ENCODE measurements at regions not wholly inside any gene's neighbourhood (a gene's known extent, or its start where the extent isn't known, plus 50 kb on each side); places are given as distances from the start of the nearest gene placed in this dataset.

GRCh38 chr2:65514555-65515195, 82.3 kb upstream of the SPRED2 start:
- CTCF ChIA-PET (ENCODE audit: low intra/inter-chr PET ratio, low total read pairs), result no interaction called here
- no peaks in the 10 kb centered on the region for H3K4me1 ChIP-seq (ENCODE audit: insufficient read depth, low read length)
- POLR2A ChIA-PET, result no interaction called here
- no peaks in the 10 kb centered on the region for H3K9me3 ChIP-seq (ENCODE audit: low read length)
- BruUV-seq (replicated peaks), result no TSS peak
- H4K20me1 ChIP-seq (ENCODE audit: insufficient read depth, low read length), result no peaks in the 10 kb centered on the region
- FAIRE-seq (no peak), DNase-seq (ENCODE audit: low spot score) (no peak), ATAC-seq (no peak)
- no peak overlapping the region for H2AFZ ChIP-seq (ENCODE audit: low read length)
- in situ Hi-C loops (cut with HindIII; ENCODE audit: extremely low pct_ligation_motif_present, low pct_unique_long_range_greater_than_20kb) (no loop called here), intact Hi-C loops (cut with micrococcal nuclease; ENCODE audit: unreplicated experiment) (no loop called here)
- H3K79me2 ChIP-seq (ENCODE audit: insufficient read depth, low read length), result no peaks in the 10 kb centered on the region
- no peak overlapping the region for H3K27ac ChIP-seq (ENCODE audit: extremely low read length, insufficient read depth, low read length)
- H3K36me3 ChIP-seq (replicated peaks in 1 of 2; ENCODE audit: control insufficient read depth in 1 of 2, insufficient read depth in 2 of 2, low read length in 2 of 2), result no peaks in the 10 kb centered on the region
- H3K4me3 ChIP-seq (replicated peaks in 1 of 3; ENCODE audit: insufficient read depth in 1 of 3, low read depth in 2 of 3, low read length in 3 of 3), result no peak overlapping the region
- 40% methylated on average over 4 of the region's 4 CpGs for WGBS (ENCODE audit: low lambda C conversion rate)
- no peak overlapping the region for H3K4me2 ChIP-seq (ENCODE audit: low read depth, low read length)
- H3K27me3 ChIP-seq (ENCODE audit: control insufficient read depth in 1 of 2, insufficient read depth in 2 of 2, low read length in 2 of 2), result no peaks in the 10 kb centered on the region; a peak in 1 of 5 replicates
- H3K9ac ChIP-seq (ENCODE audit: insufficient read depth, low read depth, low read length), result no peak overlapping the region
- no peak for TF ChIP-seq HOXA5 (CRISPR knock-in tag; IDR thresholded peaks at IDR 0.05)
- no peak for TF ChIP-seq STAT5B (CRISPR knock-in tag; IDR thresholded peaks at IDR 0.05)
- TF ChIP-seq, protein P1, sequence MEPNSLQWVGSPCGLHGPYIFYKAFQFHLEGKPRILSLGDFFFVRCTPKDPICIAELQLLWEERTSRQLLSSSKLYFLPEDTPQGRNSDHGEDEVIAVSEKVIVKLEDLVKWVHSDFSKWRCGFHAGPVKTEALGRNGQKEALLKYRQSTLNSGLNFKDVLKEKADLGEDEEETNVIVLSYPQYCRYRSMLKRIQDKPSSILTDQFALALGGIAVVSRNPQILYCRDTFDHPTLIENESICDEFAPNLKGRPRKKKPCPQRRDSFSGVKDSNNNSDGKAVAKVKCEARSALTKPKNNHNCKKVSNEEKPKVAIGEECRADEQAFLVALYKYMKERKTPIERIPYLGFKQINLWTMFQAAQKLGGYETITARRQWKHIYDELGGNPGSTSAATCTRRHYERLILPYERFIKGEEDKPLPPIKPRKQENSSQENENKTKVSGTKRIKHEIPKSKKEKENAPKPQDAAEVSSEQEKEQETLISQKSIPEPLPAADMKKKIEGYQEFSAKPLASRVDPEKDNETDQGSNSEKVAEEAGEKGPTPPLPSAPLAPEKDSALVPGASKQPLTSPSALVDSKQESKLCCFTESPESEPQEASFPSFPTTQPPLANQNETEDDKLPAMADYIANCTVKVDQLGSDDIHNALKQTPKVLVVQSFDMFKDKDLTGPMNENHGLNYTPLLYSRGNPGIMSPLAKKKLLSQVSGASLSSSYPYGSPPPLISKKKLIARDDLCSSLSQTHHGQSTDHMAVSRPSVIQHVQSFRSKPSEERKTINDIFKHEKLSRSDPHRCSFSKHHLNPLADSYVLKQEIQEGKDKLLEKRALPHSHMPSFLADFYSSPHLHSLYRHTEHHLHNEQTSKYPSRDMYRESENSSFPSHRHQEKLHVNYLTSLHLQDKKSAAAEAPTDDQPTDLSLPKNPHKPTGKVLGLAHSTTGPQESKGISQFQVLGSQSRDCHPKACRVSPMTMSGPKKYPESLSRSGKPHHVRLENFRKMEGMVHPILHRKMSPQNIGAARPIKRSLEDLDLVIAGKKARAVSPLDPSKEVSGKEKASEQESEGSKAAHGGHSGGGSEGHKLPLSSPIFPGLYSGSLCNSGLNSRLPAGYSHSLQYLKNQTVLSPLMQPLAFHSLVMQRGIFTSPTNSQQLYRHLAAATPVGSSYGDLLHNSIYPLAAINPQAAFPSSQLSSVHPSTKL (CRISPR knock-in tag; IDR thresholded peaks at IDR 0.05), result no peak
- no peak for TF ChIP-seq ZNF737 (CRISPR knock-in tag; IDR thresholded peaks at IDR 0.05; ENCODE audit: borderline replicate concordance)
- no peak for TF ChIP-seq ZNF142 (CRISPR knock-in tag; IDR thresholded peaks at IDR 0.05)
- TF ChIP-seq, protein P2, sequence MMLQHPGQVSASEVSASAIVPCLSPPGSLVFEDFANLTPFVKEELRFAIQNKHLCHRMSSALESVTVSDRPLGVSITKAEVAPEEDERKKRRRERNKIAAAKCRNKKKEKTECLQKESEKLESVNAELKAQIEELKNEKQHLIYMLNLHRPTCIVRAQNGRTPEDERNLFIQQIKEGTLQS (CRISPR knock-in tag; IDR thresholded peaks at IDR 0.05), result no peak
- TF ChIP-seq, protein P3, sequence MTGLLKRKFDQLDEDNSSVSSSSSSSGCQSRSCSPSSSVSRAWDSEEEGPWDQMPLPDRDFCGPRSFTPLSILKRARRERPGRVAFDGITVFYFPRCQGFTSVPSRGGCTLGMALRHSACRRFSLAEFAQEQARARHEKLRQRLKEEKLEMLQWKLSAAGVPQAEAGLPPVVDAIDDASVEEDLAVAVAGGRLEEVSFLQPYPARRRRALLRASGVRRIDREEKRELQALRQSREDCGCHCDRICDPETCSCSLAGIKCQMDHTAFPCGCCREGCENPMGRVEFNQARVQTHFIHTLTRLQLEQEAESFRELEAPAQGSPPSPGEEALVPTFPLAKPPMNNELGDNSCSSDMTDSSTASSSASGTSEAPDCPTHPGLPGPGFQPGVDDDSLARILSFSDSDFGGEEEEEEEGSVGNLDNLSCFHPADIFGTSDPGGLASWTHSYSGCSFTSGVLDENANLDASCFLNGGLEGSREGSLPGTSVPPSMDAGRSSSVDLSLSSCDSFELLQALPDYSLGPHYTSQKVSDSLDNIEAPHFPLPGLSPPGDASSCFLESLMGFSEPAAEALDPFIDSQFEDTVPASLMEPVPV (CRISPR knock-in tag; IDR thresholded peaks at IDR 0.05), result no peak
- TF ChIP-seq, protein P4, sequence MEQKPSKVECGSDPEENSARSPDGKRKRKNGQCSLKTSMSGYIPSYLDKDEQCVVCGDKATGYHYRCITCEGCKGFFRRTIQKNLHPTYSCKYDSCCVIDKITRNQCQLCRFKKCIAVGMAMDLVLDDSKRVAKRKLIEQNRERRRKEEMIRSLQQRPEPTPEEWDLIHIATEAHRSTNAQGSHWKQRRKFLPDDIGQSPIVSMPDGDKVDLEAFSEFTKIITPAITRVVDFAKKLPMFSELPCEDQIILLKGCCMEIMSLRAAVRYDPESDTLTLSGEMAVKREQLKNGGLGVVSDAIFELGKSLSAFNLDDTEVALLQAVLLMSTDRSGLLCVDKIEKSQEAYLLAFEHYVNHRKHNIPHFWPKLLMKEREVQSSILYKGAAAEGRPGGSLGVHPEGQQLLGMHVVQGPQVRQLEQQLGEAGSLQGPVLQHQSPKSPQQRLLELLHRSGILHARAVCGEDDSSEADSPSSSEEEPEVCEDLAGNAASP (CRISPR knock-in tag; IDR thresholded peaks at IDR 0.05; ENCODE audit: borderline replicate concordance), result no peak
- no peak for TF ChIP-seq ZNF644 (CRISPR knock-in tag; IDR thresholded peaks at IDR 0.05; ENCODE audit: low read depth)
- no peak for TF ChIP-seq ZBTB8A (CRISPR knock-in tag; IDR thresholded peaks at IDR 0.05; ENCODE audit: borderline replicate concordance, low read depth)
